Stimulated activated effector memory CD8-positive, alpha-beta T cell treated with anti-CD3 and anti-CD28 coated beads, Interleukin-12 subunit alpha, Interleukin-12 subunit beta, amount 100 ng/mL, for 72 hours (primary cell): ENCODE measurements at regions not wholly inside any gene's neighbourhood (a gene's known extent, or its start where the extent isn't known, plus 50 kb on each side); places are given as distances from the start of the nearest gene placed in this dataset.

Experiments used
- ATAC-seq: fragments of 150-1000 bp; cut with Tn5 transposase; 2 replicates; pipeline ENCODE4 v1.10.0; 2021
- DNase-seq, 2 donors: peaks; one replicate each; pipeline ENCODE4 v3.0.0; 2021 to 2022; ENCODE audit warnings: low spot score in 2 of 2
- H3K27ac Mint-ChIP-seq: one replicate; pipeline ENCODE4 v1.8.0; 2022; ENCODE audit warnings: mild to moderate bottlenecking, mixed read lengths
- H3K36me3 Mint-ChIP-seq: one replicate; pipeline ENCODE4 v1.8.0; 2022; ENCODE audit warnings: mild to moderate bottlenecking, mixed read lengths
- H3K4me1 Mint-ChIP-seq: one replicate; pipeline ENCODE4 v1.8.0; 2022; ENCODE audit warnings: mixed read lengths
- H3K4me3 Mint-ChIP-seq: one replicate; pipeline ENCODE4 v1.8.0; 2022; ENCODE audit warnings: mild to moderate bottlenecking, mixed read lengths
- H3K9me3 Mint-ChIP-seq: one replicate; pipeline ENCODE4 v1.8.0; 2022; ENCODE audit warnings: mixed read lengths

DNA sequence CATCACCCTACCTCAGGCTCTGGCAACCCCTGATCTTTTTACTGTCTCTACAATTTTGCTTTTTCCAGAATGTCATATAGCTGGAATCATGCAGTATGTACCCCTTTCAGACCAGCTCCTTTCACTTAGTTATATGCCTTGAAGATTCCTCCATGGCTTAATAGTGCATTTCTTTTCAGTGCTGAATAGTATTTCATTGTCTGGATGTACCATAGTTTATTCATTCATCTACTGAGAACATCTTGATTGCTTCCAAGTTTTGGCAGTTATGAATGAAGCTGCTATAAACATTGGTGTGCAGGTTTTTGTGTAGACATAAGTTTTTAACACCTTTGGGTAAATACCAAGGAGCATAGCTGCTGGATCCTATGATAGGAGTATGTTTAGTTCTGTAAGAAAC lies 50.8 kb upstream of the ANP32A start:
- ATAC-seq, result no peak
- Mint-ChIP-seq H3K9me3 (no peaks in the 10 kb centered on the region), H3K4me1 (no peaks in the 10 kb centered on the region)

DNA sequence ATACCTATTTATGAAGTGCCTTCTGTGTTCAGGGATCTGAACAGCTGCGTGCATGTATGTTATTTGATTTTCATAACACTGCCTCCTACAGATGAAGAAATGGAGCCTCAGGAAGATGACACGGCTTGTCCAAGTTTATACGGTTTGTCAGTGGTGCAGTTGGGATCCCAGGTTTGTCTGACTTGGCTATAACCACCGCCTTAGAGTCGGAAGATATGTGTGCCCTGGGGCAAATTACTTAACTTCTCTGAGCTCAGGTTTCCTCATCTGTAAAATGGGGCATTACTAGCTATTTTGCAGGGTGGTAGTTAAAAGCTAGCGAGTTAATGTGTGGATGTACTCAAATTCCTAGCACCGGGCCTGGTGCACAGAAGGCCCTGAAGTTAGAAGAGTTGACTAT lies 54.1 kb upstream of the ANP32A start:
- Mint-ChIP-seq H3K4me1 (no peaks in the 10 kb centered on the region), H3K27ac (no peak overlapping the region), H3K9me3 (no peaks in the 10 kb centered on the region), H3K36me3 (no peaks in the 10 kb centered on the region), H3K4me3 (no peak overlapping the region)
- ATAC-seq (no peak), DNase-seq (no peak)

More for the DNA sequence above, 50.8 kb upstream of the ANP32A start:
- Mint-ChIP-seq H3K27ac (no peak overlapping the region), H3K4me3 (no peak overlapping the region), H3K36me3 (no peaks in the 10 kb centered on the region)
- no peak for DNase-seq

DNA sequence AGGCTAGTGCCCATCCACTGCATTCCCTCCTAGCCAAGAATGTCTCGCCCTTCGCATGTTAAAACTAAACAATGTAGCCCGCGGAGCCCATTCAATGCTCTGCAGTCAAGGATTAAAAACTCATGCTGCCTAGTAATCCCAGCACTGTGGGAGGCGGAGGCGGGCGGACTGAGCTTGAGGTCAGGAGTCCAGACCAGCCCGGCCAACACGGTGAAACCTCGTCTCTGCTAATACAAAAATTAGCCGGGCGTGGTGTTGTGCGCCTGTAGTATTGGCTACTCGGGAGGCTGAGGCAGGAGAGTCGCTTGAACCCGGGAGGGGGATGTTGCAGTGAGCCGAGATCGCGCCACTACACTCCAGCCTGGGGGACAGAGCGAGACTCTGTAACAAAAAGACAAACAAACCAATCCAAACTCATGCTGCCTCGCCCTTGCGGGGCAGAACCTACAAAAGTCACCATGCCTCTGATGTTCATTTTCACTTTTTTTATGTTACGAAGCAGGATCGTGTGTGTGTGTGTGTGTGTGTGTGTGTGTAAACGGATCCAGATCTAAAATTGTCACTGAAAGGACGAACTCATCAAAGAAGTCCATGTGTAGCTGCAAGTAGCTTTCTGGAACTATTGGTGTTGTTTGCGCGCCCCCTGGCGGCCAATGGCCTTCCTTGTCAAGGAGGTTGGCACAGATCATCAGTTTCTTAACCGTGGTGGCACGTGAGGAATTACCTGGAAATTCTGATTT lies 54.8 kb upstream of the SPESP1 start:
- Mint-ChIP-seq H3K27ac (no peak overlapping the region), H3K4me1 (no peaks in the 10 kb centered on the region)
- peak; percentile 78 for ATAC-seq

DNA sequence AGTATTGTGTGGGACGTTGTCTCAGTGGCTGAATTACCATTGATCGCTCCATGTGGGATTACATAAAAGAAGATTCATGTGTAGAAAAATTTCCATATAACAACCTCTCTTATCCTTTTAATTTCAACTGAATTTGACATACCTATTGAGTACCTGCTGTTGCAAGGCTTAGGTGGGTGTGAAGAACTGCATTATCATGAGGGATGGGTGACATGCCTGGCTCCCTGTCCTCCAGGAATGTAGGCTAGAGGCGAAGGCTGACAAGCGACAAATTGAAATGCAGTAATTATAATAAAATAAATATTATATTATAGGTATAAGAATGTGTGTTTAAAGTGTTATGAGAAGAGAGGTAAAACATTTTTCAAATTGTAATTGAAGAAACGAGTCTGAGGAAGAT lies 52.7 kb upstream of the SPESP1 start:
- ATAC-seq (no peak), DNase-seq (no peak)
- H3K4me1 Mint-ChIP-seq, result no peaks in the 10 kb centered on the region
- H3K36me3 Mint-ChIP-seq, result no peaks in the 10 kb centered on the region
- no peak overlapping the region for H3K4me3 Mint-ChIP-seq
- no peak overlapping the region for H3K27ac Mint-ChIP-seq
- no peaks in the 10 kb centered on the region for H3K9me3 Mint-ChIP-seq

More for the DNA sequence above, 54.8 kb upstream of the SPESP1 start:
- Mint-ChIP-seq H3K4me3 (no peak overlapping the region), H3K36me3 (no peaks in the 10 kb centered on the region), H3K9me3 (no peaks in the 10 kb centered on the region)
- DNase-seq, result peak; percentile 80 to 91

DNA sequence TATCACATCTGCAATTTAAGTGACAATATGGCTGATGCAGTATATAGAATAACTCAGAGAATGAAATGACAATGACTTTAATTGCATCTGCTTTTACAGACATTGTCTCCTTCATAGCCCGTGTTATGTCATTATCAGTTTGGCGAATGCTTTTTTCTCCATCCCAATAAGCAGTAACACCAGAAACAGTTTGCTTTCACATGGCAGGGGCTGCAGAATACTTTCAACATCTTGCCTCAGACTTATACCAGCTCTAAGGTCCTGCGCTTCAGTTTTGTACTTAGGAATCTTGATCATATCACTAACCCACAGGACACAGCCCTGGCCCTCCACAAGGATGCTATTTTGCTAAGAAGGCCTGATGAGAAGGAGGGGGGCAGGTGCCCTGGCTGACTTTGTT lies 49.9 kb upstream of the SPESP1 start:
- H3K4me3 Mint-ChIP-seq, result no peak overlapping the region
- no peaks in the 10 kb centered on the region for H3K4me1 Mint-ChIP-seq
- no peak overlapping the region for H3K27ac Mint-ChIP-seq
- H3K9me3 Mint-ChIP-seq, result no peaks in the 10 kb centered on the region
- no peak for ATAC-seq
- no peak for DNase-seq
- H3K36me3 Mint-ChIP-seq, result no peaks in the 10 kb centered on the region
